ENCODE measurements at regions not wholly inside any gene's neighbourhood (a gene's known extent, or its start where the extent isn't known, plus 50 kb on each side); places are given as distances from the start of the nearest gene placed in this dataset.

DNA sequence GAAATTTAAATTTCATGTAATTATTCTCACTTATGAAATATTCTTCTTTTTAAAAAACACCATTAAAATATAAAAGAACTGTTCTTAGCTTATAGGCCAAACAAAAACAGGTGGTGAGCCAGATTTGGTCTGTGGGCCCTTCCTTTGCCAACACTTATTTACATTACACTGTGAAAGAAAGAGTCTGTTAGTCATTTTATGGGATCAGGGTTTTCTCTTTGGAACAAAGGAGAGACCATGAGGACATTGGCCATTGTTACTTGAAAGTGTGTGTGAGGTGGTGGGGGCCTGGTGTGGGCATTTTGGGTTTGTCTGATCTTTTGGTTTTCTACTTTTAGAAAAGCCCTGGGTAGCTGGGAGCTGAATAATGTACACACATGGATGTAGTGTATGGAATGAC, 62.7 kb downstream of the TTC6 start (continued):
- TF ChIP-seq, protein P1, sequence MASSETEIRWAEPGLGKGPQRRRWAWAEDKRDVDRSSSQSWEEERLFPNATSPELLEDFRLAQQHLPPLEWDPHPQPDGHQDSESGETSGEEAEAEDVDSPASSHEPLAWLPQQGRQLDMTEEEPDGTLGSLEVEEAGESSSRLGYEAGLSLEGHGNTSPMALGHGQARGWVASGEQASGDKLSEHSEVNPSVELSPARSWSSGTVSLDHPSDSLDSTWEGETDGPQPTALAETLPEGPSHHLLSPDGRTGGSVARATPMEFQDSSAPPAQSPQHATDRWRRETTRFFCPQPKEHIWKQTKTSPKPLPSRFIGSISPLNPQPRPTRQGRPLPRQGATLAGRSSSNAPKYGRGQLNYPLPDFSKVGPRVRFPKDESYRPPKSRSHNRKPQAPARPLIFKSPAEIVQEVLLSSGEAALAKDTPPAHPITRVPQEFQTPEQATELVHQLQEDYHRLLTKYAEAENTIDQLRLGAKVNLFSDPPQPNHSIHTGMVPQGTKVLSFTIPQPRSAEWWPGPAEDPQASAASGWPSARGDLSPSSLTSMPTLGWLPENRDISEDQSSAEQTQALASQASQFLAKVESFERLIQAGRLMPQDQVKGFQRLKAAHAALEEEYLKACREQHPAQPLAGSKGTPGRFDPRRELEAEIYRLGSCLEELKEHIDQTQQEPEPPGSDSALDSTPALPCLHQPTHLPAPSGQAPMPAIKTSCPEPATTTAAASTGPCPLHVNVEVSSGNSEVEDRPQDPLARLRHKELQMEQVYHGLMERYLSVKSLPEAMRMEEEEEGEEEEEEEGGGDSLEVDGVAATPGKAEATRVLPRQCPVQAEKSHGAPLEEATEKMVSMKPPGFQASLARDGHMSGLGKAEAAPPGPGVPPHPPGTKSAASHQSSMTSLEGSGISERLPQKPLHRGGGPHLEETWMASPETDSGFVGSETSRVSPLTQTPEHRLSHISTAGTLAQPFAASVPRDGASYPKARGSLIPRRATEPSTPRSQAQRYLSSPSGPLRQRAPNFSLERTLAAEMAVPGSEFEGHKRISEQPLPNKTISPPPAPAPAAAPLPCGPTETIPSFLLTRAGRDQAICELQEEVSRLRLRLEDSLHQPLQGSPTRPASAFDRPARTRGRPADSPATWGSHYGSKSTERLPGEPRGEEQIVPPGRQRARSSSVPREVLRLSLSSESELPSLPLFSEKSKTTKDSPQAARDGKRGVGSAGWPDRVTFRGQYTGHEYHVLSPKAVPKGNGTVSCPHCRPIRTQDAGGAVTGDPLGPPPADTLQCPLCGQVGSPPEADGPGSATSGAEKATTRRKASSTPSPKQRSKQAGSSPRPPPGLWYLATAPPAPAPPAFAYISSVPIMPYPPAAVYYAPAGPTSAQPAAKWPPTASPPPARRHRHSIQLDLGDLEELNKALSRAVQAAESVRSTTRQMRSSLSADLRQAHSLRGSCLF (CRISPR knock-in tag; IDR thresholded peaks at IDR 0.05; ENCODE audit: borderline replicate concordance) = no peak
- TF ChIP-seq SMAD1 (CRISPR knock-in tag; IDR thresholded peaks at IDR 0.05; ENCODE audit: borderline replicate concordance, low read depth) (no peak), ZNF766 (CRISPR knock-in tag; IDR thresholded peaks at IDR 0.05; ENCODE audit: borderline replicate concordance) (no peak), MIXL1 (CRISPR knock-in tag; IDR thresholded peaks at IDR 0.05) (no peak), ZNF7 (CRISPR knock-in tag; IDR thresholded peaks at IDR 0.05) (peak; percentile 64; the same call in 1 of the 2 replicates), SOX13 (IDR thresholded peaks at IDR 0.05) (peak; percentile 36; the same call in 1 of the 2 replicates), SOX13 (CRISPR knock-in tag; conservative IDR thresholded peaks at IDR 0.05 in 1 of 2, IDR thresholded peaks at IDR 0.05 in 1 of 2) (peak in 1 of 2 experiments; percentile 77; a peak in 2 of 4 replicates), NAIF1 (CRISPR knock-in tag; IDR thresholded peaks at IDR 0.05; ENCODE audit: borderline replicate concordance) (no peak), ZNF256 (CRISPR knock-in tag; conservative IDR thresholded peaks at IDR 0.05) (no peak), SUZ12 (IDR thresholded peaks at IDR 0.05; ENCODE audit: low read depth, low read length) (no peak), ZNF329 (CRISPR knock-in tag; IDR thresholded peaks at IDR 0.05; ENCODE audit: low read depth) (no peak), SOX6 (IDR thresholded peaks at IDR 0.05) (no peak), SOX6 (CRISPR knock-in tag; IDR thresholded peaks at IDR 0.05) (0 out of 2 replicates have a peak, but pooled peaks have one; percentile 26), JDP2 (CRISPR knock-in tag; IDR thresholded peaks at IDR 0.05; ENCODE audit: borderline replicate concordance) (no peak), ZNF709 (CRISPR knock-in tag; IDR thresholded peaks at IDR 0.05) (no peak), ZNF569 (CRISPR knock-in tag; IDR thresholded peaks at IDR 0.05; ENCODE audit: borderline replicate concordance) (no peak)
- TF ChIP-seq, protein P2, sequence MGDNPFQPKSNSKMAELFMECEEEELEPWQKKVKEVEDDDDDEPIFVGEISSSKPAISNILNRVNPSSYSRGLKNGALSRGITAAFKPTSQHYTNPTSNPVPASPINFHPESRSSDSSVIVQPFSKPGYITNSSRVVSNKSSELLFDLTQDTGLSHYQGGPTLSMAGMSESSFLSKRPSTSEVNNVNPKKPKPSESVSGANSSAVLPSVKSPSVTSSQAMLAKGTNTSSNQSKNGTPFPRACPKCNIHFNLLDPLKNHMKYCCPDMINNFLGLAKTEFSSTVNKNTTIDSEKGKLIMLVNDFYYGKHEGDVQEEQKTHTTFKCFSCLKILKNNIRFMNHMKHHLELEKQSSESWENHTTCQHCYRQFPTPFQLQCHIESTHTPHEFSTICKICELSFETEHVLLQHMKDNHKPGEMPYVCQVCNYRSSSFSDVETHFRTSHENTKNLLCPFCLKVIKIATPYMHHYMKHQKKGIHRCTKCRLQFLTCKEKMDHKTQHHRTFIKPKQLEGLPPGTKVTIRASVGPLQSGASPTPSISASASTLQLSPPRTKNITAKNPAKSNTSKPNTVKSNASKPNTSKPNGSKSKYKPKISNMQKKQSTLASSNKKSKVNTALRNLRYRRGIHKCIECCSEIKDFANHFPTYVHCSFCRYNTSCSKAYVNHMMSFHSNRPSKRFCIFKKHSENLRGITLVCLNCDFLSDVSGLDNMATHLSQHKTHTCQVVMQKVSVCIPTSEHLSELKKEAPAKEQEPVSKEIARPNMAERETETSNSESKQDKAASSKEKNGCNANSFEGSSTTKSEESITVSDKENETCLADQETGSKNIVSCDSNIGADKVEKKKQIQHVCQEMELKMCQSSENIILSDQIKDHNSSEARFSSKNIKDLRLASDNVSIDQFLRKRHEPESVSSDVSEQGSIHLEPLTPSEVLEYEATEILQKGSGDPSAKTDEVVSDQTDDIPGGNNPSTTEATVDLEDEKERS (CRISPR knock-in tag; IDR thresholded peaks at IDR 0.05) = no peak
- TF ChIP-seq, protein P3, sequence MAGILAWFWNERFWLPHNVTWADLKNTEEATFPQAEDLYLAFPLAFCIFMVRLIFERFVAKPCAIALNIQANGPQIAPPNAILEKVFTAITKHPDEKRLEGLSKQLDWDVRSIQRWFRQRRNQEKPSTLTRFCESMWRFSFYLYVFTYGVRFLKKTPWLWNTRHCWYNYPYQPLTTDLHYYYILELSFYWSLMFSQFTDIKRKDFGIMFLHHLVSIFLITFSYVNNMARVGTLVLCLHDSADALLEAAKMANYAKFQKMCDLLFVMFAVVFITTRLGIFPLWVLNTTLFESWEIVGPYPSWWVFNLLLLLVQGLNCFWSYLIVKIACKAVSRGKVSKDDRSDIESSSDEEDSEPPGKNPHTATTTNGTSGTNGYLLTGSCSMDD (CRISPR knock-in tag; IDR thresholded peaks at IDR 0.05) = no peak
- TF ChIP-seq, protein P4, sequence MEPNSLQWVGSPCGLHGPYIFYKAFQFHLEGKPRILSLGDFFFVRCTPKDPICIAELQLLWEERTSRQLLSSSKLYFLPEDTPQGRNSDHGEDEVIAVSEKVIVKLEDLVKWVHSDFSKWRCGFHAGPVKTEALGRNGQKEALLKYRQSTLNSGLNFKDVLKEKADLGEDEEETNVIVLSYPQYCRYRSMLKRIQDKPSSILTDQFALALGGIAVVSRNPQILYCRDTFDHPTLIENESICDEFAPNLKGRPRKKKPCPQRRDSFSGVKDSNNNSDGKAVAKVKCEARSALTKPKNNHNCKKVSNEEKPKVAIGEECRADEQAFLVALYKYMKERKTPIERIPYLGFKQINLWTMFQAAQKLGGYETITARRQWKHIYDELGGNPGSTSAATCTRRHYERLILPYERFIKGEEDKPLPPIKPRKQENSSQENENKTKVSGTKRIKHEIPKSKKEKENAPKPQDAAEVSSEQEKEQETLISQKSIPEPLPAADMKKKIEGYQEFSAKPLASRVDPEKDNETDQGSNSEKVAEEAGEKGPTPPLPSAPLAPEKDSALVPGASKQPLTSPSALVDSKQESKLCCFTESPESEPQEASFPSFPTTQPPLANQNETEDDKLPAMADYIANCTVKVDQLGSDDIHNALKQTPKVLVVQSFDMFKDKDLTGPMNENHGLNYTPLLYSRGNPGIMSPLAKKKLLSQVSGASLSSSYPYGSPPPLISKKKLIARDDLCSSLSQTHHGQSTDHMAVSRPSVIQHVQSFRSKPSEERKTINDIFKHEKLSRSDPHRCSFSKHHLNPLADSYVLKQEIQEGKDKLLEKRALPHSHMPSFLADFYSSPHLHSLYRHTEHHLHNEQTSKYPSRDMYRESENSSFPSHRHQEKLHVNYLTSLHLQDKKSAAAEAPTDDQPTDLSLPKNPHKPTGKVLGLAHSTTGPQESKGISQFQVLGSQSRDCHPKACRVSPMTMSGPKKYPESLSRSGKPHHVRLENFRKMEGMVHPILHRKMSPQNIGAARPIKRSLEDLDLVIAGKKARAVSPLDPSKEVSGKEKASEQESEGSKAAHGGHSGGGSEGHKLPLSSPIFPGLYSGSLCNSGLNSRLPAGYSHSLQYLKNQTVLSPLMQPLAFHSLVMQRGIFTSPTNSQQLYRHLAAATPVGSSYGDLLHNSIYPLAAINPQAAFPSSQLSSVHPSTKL (CRISPR knock-in tag; IDR thresholded peaks at IDR 0.05) = 0 out of 2 replicates have a peak, but pooled peaks have one; percentile 25
